ENCODE measurements at regions not wholly inside any gene's neighbourhood (a gene's known extent, or its start where the extent isn't known, plus 50 kb on each side); places are given as distances from the start of the nearest gene placed in this dataset.

DNA sequence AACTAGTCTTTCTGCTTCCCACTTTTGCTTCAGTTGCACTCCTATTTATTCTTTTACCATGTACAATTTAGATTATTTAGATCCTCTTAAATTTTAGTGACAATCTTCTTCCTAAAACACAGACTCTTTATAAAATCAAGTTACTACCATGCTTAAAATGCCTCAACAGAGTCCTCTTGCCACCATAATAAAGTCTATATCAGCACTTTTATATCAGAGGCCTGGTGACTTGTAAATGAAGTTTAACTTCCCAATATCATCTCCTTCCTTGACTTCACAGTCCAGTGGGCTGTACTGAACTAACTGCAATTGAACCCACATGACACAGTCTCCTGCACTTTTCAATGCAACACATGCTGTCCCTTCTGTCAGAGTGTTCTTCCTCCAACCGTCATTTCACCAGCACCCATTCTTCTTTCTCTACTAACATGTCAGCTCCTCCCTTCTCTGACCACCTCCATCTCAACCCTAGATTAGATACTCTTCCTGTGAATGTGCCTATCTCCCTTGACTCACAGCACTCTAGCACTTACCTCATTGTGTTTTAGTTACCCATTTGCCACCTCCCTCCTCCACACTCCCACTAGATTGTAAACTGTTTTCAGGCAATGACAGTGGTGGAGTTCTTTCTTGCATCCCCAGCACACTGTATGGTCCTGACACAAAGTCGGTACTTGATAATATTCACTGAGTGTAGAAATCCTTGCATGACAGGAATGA lies 414.9 kb downstream of the SATB2 start:
- TF ChIP-seq, protein P1, sequence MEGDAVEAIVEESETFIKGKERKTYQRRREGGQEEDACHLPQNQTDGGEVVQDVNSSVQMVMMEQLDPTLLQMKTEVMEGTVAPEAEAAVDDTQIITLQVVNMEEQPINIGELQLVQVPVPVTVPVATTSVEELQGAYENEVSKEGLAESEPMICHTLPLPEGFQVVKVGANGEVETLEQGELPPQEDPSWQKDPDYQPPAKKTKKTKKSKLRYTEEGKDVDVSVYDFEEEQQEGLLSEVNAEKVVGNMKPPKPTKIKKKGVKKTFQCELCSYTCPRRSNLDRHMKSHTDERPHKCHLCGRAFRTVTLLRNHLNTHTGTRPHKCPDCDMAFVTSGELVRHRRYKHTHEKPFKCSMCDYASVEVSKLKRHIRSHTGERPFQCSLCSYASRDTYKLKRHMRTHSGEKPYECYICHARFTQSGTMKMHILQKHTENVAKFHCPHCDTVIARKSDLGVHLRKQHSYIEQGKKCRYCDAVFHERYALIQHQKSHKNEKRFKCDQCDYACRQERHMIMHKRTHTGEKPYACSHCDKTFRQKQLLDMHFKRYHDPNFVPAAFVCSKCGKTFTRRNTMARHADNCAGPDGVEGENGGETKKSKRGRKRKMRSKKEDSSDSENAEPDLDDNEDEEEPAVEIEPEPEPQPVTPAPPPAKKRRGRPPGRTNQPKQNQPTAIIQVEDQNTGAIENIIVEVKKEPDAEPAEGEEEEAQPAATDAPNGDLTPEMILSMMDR (IDR thresholded peaks at IDR 0.05): no peak
- TF ChIP-seq POLR2A (IDR thresholded peaks at IDR 0.05): no peak
- TF ChIP-seq POLR2AphosphoS5 (IDR thresholded peaks at IDR 0.05): no peak

Data from suprapubic skin (tissue), 4 donors.